PC-9 (cell line): ENCODE measurements at regions not wholly inside any gene's neighbourhood (a gene's known extent, or its start where the extent isn't known, plus 50 kb on each side); places are given as distances from the start of the nearest gene placed in this dataset.

ENCODE experiments used
- CTCF ChIP-seq: fragments of 200-600 bp; sonication (generic); conservative IDR thresholded peaks from 2 replicates; pipeline ENCODE4 v1.6.1; 2017; ENCODE audit warnings: mixed run types, antibody characterized with exemption, mild to moderate bottlenecking, moderate library complexity
- EZH2 ChIP-seq: fragments of 200-600 bp; sonication (generic); IDR thresholded peaks from 2 replicates; pipeline ENCODE4 v1.8.0; 2017; ENCODE audit warnings: antibody characterized with exemption, low read depth

GRCh38 chr1:30508611-30509010, 214.8 kb downstream of the MATN1 start:
- TF ChIP-seq CTCF = no peak
- no peak for TF ChIP-seq EZH2
